ENCODE measurements at regions not wholly inside any gene's neighbourhood (a gene's known extent, or its start where the extent isn't known, plus 50 kb on each side); places are given as distances from the start of the nearest gene placed in this dataset.
"Not testable (repeated sequence)": the region's sequence is repeated elsewhere in the genome, so short reads cannot be mapped to it uniquely, and the experiment has no call there.

DNA sequence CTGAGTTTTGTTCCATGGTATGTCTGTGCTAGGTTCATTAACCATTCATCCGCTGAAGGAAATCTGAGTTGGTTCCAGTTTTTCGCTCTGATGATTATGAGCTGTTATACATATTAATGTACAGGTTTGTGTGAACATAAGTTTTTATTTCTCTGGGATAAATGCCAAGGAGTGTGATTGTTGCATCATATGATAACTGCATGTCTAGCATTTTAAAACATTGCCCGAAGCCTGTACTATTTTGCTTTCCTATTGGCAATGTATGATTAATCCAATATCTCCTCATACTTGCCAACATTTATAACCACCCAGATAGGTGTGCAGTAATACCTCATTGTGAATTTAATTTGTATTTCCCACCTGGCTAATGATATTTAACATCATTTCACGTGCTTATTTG is 322.7 kb downstream of the ZNF326 start:
- no peak for DNase-seq (ENCODE audit: extremely low read depth, low read depth, low spot score)

DNA sequence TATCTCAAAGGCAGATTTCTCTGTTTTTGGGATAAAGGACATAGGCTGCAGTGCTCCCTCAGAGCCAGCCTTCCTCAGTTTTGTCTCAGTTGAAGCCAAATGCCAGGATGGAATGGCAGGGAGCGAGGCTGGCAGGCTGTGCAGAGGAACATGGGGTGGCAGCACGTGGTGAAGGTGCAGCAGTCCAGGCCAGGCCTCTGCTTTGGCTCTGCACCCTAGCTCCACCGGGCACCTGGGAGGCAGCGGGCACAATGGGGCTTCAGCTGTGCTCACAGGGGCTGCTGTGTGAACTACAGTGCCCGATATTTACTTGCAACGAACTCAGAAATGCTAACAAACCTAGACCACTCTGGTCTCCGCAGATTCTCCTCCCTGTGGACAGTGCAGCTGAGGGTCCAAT is 319.6 kb downstream of the ZNF326 start:
- no peak for DNase-seq (ENCODE audit: extremely low read depth, low read depth, low spot score)

DNA sequence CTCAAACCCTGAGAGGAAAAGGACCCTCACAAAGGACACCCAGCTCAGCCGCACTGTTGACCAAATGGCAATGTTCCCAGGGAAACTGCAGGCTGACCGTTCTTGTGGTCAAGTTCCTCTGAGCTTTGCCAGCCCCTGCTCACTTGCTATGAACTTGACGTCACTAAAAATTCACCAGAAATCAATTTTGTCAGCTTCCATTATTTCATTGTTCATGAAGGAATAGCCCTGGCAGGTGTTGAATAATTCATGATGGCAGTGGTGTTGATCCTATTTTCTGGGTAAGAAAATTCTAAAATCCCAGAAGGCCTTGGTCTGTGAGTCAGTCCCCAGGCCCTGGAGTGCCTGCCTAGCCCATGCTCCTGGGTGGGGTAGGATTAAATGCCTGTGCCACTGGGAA is 318.9 kb downstream of the ZNF326 start:
- DNase-seq (ENCODE audit: extremely low read depth, low read depth, low spot score), result no peak

DNA sequence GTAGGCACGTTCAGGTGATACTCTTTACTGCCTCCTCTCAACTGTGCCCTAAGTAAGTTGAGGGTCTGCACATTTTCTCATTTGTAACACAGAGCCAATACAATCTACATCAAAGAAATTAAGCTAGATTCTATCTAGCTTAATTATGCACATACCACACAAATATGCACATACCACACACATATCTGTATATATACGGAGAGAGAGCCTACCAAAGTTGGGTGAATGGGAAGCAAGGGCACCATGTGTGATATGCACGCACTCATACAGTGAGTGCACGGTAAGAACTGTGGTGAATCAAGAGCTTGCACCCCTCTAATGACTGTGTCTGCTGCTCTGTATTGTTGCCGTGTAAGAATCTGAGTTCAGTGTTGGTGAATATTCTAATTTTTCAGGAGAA is 314.9 kb downstream of the ZNF326 start:
- no peak for DNase-seq (ENCODE audit: extremely low read depth, low read depth, low spot score)

DNA sequence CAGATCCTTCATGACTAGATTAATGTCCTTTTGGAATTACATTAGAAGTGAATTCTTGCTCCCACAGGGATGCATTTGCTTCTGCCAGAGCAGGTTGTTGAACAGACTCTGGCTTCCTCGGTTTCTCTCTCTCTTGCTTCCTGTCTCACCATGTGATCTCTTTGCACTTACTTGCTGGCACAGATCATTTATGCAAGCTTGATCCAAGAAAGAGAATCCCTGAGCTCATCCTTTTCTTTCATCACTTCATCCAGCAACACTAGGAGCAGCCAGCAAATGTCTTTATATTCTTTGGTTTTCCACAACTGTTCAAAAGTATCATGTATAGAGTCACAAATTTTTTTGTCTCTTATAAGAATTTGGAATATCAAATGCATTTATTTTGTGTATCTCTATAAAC is 313.5 kb downstream of the ZNF326 start:
- no peak for DNase-seq (ENCODE audit: extremely low read depth, low read depth, low spot score)

DNA sequence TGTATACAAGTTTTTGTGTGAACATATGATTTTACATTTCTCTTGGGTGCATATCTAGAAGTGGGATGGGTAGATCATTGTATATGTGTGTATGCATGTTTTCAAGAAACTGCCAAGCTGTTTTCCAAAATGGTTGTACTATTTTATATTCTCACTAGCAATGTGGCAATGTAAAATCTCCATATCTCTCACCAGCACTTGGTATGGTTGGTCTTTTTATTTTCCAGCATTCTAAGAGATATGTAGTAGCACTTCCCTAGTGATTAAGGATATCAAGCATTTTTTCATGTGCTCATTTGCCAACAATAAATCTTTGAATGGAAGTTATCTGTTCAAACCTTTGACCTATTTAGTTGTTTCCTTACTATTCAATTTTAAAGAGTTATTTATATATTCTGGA is 310.7 kb downstream of the ZNF326 start:
- DNase-seq (ENCODE audit: extremely low read depth, low read depth, low spot score), result no peak

DNA sequence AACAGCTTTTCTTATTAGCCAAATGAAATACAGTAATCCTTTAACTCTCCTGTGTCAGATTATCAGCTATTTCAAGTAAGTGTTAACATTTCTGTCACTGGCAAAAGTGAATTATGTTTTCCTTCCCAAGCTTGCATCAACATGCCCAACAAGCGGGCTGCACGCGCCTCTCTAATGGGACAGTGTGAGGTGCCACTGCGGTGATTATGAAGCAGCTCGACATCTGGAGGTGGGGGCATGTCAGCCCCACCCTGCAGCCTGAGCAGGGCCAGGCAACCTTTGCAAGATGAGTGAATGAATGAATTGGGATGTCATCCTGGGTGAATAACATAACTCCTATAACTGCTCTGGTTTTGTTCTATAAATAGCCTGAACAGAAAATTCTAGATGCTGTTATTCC is 301.4 kb downstream of the ZNF326 start:
- DNase-seq (ENCODE audit: extremely low read depth, low read depth, low spot score), result no peak

DNA sequence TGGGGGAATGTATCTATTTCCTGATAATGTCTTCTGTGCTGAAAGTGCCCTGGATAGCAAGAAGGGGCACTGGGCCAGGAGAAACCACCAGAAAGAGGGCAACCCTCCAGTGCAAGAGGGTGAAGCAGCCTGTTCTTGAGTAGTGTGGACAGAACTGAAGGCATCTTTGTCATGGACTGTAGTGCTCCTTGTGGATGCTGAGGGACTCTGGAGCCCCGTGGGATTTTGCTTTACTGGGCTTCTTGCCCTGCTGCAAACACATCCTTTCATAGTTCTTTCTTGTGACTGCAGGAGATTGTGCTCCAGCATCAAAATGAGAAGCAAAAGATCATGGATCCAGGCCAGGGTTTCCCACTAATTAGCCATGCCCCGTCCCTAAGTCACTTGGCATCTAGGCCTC is 300.6 kb downstream of the ZNF326 start:
- no peak for DNase-seq (ENCODE audit: extremely low read depth, low read depth, low spot score)

DNA sequence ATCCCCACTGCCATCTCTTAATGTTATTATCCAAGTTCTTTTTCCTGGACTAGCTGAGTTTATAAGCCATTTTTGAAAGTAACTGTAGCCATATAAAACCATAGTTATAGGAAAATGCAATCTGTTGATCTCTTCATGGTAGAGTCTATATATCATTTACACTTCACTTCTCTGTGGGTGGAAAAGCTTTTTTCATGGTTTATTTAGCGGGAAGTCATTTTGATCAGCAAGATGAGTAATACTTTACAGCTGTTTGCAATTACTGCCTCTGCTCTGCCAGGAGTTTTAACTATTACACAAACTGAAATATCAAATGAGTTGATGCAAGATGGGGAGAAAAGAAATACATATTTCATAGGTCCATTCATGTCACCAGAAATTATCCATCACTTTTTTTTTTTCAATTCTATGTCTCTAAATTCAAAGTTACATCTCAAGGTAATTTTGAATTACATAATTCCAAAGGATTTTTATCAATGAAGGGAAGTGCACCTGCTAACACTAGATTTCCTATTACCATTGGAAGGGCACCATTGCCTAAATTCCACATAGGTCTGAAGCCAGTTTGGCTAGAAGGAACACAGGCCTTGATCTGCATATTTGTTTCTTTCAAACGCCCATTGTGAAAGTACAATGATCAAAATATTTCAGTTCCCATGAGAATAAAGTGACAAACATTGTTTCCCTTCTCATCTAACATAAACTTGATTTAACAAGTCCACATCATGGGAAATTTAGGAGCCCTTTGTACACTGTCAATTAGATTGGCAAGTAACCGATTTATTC is 296.7 kb downstream of the ZNF326 start:
- DNase-seq (ENCODE audit: extremely low read depth, low read depth, low spot score), result no peak

DNA sequence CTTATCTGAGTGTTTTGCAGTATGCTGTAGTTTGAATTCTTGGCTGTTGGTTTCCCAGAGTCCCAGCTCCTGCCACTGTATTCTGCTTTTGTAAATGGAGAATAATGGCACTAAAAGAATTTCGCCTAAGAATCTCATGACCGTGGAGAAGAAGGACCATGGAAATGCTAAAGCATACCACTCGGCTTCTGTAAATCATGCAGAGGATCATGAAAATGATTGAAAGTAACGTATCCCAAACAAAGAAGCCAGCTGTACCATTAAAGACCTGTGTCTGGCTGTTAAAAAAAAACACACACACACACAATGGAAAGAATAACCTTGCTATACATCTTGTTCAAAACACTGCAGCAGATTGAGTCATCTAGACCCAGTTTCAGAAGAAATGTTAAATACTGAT is 287.9 kb downstream of the ZNF326 start:
- no peak for DNase-seq (ENCODE audit: extremely low read depth, low read depth, low spot score)

DNA sequence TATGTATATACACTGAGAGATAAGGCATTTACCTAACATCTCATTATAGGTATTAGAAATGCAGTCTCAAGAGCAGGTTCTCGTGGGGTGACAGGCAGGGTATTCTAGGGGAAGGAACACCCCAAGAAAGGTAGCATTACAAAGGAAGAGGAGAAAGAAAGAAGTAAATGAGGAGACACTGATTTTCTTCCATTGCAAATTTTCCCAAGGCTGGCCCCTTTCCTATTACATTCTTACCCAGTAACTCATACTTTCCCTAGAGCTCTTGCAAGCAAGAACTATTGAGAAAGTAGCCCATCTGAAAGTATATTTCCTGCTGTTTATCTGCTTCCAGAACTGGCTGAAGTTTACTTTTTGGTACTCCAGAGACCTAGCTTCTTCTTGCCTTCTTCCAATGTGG is 287.0 kb downstream of the ZNF326 start:
- not testable (repeated sequence) for DNase-seq (ENCODE audit: extremely low read depth, low read depth, low spot score)

DNA sequence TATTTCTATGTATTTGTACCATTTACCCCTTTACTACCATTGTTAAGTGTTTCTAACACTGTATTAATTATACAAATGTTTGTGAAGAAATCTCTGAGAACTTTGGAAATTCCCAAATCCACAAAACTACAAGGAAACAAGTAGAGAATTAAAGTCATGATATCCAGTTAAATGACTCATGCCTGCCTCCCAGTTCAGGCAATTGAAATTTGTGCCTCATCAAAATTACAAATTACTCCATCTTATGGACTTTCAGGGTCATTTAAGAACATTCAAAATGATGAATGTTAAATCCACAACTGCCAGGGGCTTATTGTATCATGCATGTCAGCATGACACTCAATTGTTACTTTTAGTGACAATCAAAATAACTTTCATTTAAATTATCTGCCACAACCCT is 282.4 kb downstream of the ZNF326 start:
- DNase-seq (ENCODE audit: extremely low read depth, low read depth, low spot score), result no peak

DNA sequence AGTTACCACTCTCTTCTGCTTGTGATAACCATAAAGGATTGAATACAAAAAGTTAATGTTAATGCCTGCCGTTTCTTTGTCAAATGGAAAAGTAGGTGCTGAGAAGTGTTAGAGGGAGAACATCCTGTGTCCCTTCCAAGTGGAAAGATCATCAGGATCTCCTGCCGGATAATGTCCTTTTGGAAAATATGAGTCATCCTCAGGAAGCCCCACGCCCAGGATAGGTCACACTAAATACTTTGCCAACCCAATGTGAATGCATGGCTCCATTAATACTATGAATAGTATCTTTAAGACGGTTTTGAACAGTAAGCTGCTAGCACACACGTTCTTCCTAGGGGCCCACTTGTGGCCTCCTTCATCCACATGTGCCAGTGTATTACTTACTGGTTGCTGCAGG is 279.5 kb downstream of the ZNF326 start:
- DNase-seq (ENCODE audit: extremely low read depth, low read depth, low spot score), result no peak

DNA sequence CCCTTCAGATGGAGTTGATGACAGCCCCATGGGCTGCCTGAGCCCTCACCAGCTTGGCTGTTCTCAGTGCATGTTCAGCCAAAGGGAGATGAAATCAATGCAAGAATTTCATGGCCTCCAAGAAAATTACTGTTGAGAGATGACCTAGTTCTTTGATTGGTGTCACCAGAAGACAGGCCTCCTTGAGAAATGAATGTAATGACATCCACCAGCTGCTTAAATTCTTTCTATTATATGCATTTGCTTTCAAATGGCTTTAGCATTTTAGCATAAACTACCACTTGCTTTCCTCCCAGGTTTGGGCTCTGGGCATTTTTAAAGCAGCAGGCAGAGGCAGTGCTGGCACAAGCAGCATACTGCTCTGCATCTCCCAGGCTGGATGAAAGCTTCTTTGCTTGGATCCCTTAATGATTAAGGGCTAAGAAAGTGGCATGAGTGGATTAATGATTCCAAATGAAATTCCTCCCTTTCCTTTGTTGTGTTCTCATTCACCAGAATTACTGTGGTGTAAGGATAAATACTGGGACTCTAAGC is 278.4 kb downstream of the ZNF326 start:
- no peak for DNase-seq (ENCODE audit: extremely low read depth, low read depth, low spot score)

DNA sequence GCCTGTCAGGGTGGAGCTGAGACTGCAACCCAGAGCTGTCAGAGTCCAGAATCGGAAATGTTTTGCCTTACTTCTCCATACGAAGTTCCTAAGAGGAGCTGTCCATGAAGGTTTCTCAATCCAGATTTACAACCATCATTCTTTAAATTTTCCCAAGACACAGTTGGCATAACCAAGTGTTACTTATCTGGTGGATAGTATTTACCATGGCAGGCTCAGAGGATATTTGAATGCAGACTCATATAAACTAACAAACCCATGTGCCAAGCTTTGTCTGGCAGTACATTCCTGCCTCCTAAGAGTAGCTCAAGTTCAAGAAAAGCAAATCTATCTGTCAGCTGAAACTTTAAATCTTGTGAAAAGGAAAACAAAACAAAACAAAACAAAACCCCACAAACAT is 267.9 kb downstream of the ZNF326 start:
- DNase-seq (ENCODE audit: extremely low read depth, low read depth, low spot score), result no peak

DNA sequence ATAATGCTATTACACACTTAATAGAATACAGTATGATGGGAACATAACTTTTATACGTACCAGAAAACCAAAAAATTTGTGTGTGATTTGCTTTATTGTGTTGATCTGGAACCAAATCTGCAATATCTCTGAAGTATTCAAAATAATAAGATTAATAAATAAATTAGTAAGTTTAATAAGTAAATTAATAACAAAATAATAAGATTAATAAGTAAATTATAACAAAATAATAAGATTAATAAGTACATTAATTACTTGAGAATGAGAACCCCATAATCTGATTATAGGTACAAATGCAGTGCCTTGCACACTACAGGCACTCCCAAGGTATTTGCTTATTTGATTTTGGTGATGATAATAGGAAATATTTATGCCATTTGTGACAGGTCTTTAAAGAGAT is 267.4 kb downstream of the ZNF326 start:
- DNase-seq (ENCODE audit: extremely low read depth, low read depth, low spot score), result no peak

DNA sequence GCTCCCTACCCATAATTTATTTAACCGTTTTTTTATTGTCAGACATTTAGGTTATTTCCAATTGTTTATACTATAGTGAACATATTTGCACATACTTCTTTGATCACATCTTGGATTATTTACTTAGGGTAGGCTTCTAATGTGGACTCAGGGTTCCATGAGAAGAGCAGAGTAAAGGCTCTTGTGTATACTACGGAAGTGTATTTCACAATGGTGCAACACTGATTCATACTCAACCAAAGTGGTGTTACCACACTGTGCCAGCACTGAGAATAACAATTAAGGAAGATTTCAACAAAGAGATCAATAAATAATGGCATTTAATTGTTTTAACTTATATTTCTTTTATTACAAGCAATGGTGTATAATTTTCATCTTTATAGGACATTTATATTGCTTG is 251.2 kb downstream of the ZNF326 start:
- DNase-seq (ENCODE audit: extremely low read depth, low read depth, low spot score), result no peak

DNA sequence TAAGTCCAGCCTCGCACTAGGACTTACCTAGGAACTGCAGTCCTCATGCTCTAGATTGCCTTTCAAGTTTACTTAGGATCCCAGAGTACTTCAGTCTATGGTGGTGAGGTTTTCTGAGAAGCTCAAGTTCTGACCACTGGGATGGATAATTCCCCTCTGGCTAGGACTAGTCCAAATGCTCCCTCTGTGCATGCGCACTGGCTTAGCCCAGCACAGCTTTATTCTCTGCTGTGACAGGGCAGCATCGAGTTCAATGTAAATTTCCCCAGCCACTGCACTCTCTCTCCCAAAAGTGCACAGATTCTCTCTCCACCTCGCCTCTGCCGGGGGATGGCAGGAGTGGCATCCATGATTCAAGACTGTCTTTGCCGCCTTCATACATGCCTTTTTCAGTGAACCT is 241.6 kb downstream of the ZNF326 start:
- DNase-seq (ENCODE audit: extremely low read depth, low read depth, low spot score), result no peak

DNA sequence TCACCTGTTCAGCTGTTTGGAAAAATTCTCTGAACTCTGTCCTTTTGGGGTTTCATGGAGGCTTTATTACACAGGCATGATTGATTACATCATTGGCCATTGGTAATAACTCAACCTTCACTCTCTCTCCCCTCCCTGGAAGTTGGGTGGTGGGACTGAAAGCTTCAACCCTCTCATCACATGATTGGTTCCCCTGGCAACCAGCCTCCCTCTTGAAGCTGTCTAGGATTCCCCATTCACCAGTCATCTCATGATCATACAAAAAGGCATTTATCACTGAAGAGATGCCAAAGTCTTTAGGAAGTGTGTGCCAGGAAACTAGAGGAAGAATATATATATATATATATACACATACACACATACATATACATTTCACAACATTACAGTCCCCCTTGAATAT is 228.5 kb downstream of the ZNF326 start:
- DNase-seq (ENCODE audit: extremely low read depth, low read depth, low spot score), result no peak

DNA sequence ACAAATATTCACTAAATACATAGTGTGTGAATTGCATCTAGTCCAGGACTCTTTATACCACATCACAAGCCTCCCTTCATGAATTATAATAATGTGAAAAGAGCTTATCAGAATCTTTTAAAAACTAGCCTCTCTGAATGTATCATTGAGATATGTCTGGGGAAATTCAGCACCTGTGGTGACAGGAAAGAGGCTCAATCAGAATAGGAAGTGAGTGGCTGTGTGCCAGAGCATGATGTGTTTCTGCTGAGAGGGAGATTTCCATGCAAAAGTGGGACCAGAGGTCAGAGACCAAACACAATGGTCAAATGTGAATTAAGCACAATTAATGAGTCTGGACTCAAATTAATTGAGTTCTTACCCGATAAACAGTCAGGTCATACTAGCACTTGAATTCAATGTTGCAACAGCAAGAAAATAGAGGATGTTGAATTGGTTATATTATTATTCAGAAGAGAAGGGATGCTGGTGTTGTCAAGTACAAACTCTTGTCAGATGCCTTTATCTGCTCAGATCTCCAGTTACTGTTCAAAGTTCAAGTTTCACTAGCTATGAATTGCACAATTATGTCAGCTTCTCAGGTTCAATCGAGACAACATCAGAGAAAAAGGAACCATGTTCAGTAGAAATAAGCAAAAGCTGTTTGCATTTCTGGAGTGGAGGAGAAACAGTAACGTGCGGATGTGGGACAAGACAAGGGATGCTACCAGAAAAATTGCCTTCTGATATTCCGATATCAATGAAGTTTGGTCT is 226.2 kb downstream of the ZNF326 start:
- no peak for DNase-seq (ENCODE audit: extremely low read depth, low read depth, low spot score)

DNA sequence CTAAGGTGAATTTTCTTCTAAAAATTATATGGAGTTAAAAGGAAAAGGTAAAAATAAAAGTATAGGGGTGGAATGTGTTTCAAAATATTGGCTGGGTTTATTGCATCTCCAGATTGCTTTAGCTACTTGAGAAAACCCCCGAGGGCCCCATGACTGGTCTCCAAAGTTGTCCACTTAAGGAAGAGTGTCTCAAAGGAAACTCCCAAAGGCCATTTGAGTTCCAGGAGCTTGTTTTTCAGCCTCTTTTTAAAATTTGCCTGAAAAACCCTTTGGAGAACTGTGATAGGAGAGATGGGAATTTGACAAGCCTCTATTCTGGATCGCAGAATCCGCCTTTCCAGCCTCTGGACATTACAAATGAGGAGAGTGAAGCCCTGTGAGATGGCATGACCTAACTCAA is 225.6 kb downstream of the ZNF326 start:
- DNase-seq (ENCODE audit: extremely low read depth, low read depth, low spot score), result no peak

DNA sequence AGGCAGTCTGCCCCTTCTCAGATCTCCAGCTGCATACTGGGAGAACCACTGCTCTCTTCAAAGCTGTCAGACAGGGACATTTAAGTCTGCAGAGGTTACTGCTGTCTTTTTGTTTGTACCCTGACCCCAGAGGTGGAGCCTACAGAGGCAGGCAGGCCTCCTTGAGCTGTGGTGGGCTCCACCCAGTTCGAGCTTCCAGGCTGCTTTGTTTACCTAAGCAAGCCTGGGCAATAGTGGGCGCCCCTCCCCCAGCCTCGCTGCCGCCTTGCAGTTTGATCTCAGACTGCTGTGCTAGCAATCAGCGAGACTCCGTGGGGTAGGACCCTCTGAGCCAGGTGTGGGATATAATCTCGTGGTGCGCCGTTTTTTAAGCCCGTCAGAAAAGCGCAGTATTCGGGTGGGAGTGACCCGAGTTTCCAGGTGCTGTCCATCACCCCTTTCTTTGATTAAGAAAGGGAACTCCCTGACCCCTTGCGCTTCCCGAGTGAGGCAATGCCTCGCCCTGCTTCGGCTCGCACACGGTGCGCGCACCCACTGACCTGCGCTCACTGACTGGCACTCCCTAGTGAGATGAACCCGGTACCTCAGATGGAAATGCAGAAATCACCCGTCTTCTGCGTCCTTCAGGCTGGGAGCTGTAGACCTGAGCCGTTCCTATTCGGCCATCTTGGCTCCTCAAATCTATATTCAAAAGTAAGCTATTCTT is 224.4 kb downstream of the ZNF326 start:
- not testable (repeated sequence) for DNase-seq (ENCODE audit: extremely low read depth, low read depth, low spot score)
